NCI-H446 (cell line): ENCODE measurements at regions not wholly inside any gene's neighbourhood (a gene's known extent, or its start where the extent isn't known, plus 50 kb on each side); places are given as distances from the start of the nearest gene placed in this dataset.
"Not testable (repeated sequence)": the region's sequence is repeated elsewhere in the genome, so short reads cannot be mapped to it uniquely, and the experiment has no call there.

Source experiments
- DNase-seq, 2 experiments: peaks; one replicate each; lab custom pipeline; 2025; lab: John Stamatoyannopoulos, UW

- no peak for DNase-seq
These were observed 305.4 kb upstream of the NUDT12 start for GRCh38 chr5:103867857-103868598.

DNA sequence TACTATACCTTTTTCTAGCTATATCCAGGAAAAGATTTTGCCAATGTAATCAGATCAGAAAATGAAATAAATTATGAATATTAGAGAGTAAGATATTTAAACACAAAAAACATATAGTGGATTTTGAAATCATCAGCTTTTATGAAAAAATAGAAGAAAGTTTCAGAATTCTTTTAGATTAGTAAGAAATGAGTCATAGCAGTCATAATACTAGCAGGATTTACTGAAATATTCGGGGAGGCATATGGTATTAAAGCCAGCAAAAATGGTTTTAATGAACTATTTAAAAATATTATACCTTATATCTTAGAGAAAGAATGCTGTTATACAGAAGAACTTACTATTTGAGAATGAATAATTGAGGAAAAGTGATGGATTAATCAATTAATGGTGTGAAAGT lies 303.6 kb upstream of the NUDT12 start:
- DNase-seq = no peak

- DNase-seq = peak in 1 of 2 experiments; percentile 45
These were observed 299.8 kb upstream of the NUDT12 start for GRCh38 chr5:103862398-103862797.

- no peak for DNase-seq
These were observed 297.7 kb upstream of the NUDT12 start for GRCh38 chr5:103860327-103860726.

GRCh38 chr5:103858367-103858766 lies 295.8 kb upstream of the NUDT12 start:
- DNase-seq = not testable (repeated sequence)

GRCh38 chr5:103851091-103851490 lies 288.5 kb upstream of the NUDT12 start:
- no peak for DNase-seq

GRCh38 chr5:103849934-103850333 lies 287.3 kb upstream of the NUDT12 start:
- no peak for DNase-seq

DNA sequence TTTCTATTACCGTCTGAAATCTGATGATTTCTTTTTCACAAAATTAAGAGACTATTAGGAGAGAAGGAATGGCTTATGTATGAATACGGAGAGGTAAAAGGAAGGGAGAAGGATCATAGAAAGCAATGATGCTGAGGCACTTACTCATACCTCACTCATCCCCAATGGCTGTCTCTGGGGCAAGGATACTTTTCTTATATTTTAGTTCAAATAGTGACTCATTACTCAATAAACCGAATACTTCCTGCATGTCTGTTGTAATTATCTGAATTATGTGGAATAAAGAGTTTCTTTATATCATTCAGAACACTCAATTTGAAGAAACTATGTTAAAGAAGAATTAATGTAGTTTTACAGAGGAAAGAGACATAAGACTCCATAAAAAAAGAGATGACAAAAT lies 284.5 kb upstream of the NUDT12 start:
- DNase-seq = no peak

- no peak for DNase-seq
These were observed 280.3 kb upstream of the NUDT12 start for GRCh38 chr5:103842936-103843335.

DNA sequence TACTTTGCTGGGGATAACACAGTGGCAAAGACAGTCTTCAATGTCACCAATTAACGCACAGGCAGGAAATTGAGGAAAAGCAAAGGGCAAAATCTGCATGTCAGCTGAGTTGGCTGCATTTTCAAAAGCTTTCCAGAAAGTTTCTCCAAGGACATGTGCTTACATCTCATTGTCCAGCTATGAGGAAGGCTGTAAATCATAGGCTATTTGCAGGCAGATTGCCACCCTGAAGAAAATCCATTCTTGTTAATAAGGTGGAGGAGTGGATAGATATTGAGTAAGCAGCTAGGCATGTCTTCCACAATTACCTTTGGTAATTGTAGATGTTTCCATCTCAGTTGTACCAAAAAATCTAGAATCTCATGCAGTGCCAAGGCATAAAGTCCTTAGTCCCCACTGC lies 278.0 kb upstream of the NUDT12 start:
- DNase-seq = no peak

GRCh38 chr5:103834216-103834615 lies 271.6 kb upstream of the NUDT12 start:
- no peak for DNase-seq

DNA sequence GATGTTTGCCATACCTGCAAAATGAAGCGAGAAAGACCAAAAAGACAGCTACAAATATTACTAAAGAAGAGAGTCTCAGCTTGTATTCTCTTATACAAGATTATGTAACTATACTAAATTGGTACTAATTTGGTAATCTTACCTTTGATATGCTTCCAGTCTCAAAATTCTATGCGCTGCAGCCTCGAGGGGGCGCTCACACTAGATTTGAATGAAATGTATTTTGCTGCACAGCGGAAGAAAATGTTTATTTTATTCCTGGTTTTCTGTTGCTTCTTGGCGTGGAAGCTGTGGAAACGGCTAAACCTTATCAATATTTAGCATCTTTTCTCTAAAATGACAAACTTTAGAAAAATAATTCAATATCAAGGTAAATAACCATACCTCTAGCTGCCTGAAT lies 267.0 kb upstream of the NUDT12 start:
- no peak for DNase-seq

- DNase-seq = no peak
These were observed 265.4 kb upstream of the NUDT12 start for GRCh38 chr5:103827976-103828375.

DNA sequence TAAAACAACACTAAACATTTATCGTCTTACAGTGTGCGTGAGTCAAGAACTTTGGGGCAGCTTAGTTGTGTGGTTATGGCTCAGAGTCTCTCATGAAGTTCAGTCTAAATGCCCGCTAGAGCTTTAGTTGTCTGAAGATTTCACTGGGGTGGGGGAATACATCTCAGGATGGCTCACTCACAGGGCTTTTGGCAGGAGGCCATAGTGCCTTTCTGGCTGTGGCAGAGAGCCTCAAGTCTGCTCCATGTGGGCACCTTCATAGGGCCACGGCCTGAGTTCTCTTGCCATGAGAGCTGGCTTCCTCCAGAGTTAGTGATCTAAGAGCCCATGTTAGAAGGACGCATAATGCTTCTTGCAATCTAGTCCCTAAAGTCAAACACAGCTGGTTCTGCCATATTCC lies 258.8 kb upstream of the NUDT12 start:
- DNase-seq = peak in 1 of 2 experiments; percentile 15

- DNase-seq = peak; percentile 51 to 78
These were observed 246.0 kb upstream of the NUDT12 start for GRCh38 chr5:103808464-103809106.

DNA sequence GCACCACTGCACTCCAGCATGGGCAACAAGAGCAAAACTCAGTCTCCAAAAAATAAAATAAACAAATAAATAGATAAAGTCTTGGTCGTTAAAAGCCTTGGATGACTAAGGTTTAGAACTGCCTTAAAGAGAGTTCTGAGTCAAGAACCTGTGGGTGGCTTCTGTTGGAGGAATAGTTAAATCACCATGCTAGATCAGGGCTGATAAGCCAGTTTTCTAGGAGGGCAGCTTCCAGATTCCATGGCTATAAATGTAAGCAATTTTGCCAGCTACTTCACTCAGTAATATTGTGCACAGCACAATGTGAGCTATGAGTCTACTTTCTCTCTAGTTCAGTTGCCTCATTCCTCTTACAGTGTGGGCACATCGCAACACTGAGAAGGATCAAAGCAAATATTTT lies 242.1 kb upstream of the NUDT12 start:
- DNase-seq = no peak

DNA sequence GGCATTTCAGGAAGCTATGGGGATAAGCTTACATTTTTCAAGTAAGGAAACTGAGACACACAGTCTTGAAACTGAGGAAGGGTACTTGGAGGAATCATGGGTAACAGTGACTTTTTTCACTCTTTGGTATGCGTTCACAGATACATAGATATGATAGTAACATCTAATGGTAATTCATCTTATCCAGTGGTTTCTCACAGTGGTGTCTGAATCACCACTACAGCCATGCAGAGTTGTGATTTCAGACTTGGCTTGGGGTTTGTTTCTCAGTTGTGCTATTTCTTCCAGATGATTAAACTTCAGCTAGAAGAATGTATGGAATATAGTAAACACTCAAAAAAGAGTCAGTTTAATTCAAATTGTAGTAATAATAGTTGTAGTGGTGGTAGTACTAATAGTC lies 239.1 kb upstream of the NUDT12 start:
- DNase-seq = no peak

GRCh38 chr5:103800741-103801495 lies 238.3 kb upstream of the NUDT12 start:
- peak in 1 of 2 experiments; percentile 42 for DNase-seq

- no peak for DNase-seq
These were observed 231.1 kb upstream of the NUDT12 start for GRCh38 chr5:103793595-103794182.

DNA sequence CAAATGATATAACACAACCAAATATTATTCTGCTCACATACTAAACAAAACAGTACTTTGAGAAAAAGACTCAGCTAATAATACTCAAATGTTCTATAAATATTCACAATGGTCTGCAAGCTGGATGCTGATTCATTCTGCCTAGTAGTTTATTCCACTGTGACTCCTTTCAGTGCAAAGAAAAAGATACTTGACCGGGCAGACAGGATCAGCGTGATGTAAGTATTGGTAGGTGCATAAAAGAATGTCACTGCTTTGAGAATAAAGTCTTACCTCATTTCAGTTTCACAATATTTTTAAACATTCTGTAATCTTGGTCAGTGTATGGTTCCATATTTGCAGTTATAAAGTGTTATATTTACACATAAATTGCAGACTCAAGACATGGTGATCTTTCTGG lies 223.0 kb upstream of the NUDT12 start:
- no peak for DNase-seq

DNA sequence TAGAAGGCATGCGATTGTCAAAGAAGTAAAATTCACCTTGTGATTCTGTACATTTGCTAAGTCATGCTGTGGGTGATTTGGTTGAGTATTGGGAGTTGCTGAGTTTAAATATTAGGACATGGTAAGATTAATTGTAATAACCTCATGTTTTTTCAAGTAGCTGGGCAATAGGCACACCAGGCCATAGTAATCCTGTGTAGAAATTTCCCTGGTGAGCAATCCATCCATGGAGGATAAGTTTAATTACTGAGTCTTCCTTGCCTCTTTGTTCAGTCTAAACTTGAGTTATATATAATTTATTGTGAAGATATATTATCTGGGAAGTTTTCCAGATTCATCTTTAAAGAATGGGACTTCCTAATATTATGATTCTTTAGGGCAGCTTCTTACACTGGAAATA lies 221.1 kb upstream of the NUDT12 start:
- no peak for DNase-seq

DNA sequence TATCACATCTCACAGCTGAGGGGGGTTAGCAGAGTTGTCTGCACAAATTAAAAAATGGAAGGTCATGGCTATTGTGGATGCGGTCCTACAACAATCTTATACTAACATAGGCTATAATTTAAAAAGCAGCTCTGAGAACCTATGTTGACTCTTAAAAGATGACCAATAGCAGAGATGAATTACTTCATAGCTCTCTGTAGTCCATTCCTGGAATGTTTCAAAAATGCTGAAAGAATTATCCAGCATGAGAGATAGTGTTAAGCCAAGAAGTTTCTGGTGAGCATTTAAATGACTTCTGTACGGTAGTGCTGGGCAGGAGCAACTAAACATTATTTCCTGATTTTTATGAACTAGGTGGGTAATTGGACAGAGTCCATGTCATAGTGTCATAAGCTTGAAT lies 218.2 kb upstream of the NUDT12 start:
- DNase-seq = no peak

- DNase-seq = no peak
These were observed 212.1 kb upstream of the NUDT12 start for GRCh38 chr5:103774721-103775120.
